ENCODE measurements at regions not wholly inside any gene's neighbourhood (a gene's known extent, or its start where the extent isn't known, plus 50 kb on each side); places are given as distances from the start of the nearest gene placed in this dataset.

- no peak for DNase-seq (ENCODE audit: low read depth)
- TF ChIP-seq CTCF (conservative IDR thresholded peaks at IDR 0.05; ENCODE audit: low read length) = no peak
- no peak overlapping the region for H3K4me3 ChIP-seq (ENCODE audit: low read length)
Observed at GRCh38 chr10:26637521-26638275, 59.8 kb upstream of the PDSS1 start.

- DNase-seq (ENCODE audit: low read depth) = no peak
- TF ChIP-seq CTCF (conservative IDR thresholded peaks at IDR 0.05; ENCODE audit: low read length) = no peak
- no peak overlapping the region for H3K4me3 ChIP-seq (ENCODE audit: low read length)
Observed at GRCh38 chr10:26640391-26640790, 57.1 kb upstream of the PDSS1 start.

GRCh38 chr10:26642896-26643653, 54.4 kb upstream of the PDSS1 start:
- H3K4me3 ChIP-seq (ENCODE audit: low read length) = no peak overlapping the region
- DNase-seq (ENCODE audit: low read depth) = no peak
- TF ChIP-seq CTCF (conservative IDR thresholded peaks at IDR 0.05; ENCODE audit: low read length) = no peak

GRCh38 chr10:26647602-26648244, 49.8 kb upstream of the PDSS1 start:
- no peak for TF ChIP-seq CTCF (conservative IDR thresholded peaks at IDR 0.05; ENCODE audit: low read length)
- no peak for DNase-seq (ENCODE audit: low read depth)
- H3K4me3 ChIP-seq (ENCODE audit: low read length) = no peak overlapping the region
